ENCODE measurements at regions not wholly inside any gene's neighbourhood (a gene's known extent, or its start where the extent isn't known, plus 50 kb on each side); places are given as distances from the start of the nearest gene placed in this dataset.

DNA sequence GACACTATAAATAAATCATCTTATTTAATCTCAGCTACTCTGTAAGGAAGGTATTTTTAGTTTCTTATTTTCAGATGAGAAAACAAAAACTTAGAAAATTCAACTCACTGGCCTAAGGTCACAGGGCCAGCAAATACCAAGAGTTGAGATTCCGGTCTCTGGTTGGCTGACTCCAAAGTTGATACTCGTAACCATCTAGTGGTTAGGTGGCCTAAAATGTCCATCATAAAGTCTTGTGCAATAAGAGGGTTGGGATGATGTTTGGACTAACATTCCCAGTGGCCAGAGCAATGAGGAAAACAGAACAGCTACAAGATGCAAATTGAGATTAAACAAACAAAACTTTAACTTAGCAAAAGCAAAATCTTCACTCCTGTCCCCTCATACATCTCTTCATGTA lies 360.3 kb downstream of the FIGN start:
- H3K4me1 ChIP-seq (ENCODE audit: low read depth) = no peaks in the 10 kb centered on the region
- no peak overlapping the region for H3K4me3 ChIP-seq
- ATAC-seq = no peak
- H3K9me3 ChIP-seq = no peaks in the 10 kb centered on the region
- H3K36me3 ChIP-seq (ENCODE audit: low read depth) = no peaks in the 10 kb centered on the region
- no peak for DNase-seq
- intact Hi-C loops (cut with DNase I, micrococcal nuclease) = no loop called here
- TF ChIP-seq, protein P1, sequence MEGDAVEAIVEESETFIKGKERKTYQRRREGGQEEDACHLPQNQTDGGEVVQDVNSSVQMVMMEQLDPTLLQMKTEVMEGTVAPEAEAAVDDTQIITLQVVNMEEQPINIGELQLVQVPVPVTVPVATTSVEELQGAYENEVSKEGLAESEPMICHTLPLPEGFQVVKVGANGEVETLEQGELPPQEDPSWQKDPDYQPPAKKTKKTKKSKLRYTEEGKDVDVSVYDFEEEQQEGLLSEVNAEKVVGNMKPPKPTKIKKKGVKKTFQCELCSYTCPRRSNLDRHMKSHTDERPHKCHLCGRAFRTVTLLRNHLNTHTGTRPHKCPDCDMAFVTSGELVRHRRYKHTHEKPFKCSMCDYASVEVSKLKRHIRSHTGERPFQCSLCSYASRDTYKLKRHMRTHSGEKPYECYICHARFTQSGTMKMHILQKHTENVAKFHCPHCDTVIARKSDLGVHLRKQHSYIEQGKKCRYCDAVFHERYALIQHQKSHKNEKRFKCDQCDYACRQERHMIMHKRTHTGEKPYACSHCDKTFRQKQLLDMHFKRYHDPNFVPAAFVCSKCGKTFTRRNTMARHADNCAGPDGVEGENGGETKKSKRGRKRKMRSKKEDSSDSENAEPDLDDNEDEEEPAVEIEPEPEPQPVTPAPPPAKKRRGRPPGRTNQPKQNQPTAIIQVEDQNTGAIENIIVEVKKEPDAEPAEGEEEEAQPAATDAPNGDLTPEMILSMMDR (IDR thresholded peaks at IDR 0.05) = no peak

DNA sequence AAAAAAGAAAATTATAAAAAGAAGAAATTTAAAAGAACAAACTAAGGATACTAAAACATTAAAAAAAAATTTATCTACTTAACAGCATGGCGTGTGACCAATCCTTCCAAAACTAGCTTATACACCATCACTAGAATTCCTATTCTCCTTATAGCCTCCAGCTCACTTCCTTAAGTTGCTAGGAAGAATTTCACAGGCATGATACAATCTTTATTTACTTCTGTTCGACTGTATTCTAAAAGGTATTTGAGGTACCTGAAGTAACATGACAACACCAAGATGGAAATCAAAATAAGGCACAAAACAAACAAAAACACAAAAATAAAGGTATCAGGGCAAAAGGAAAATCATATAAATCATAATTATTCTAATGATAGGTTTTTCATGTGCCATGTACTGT lies 360.7 kb downstream of the FIGN start:
- TF ChIP-seq, protein P1 (IDR thresholded peaks at IDR 0.05) = no peak
- DNase-seq = no peak
- intact Hi-C loops (cut with DNase I, micrococcal nuclease) = no loop called here
- Histone ChIP-seq H3K9me3 (no peaks in the 10 kb centered on the region), H3K4me1 (ENCODE audit: low read depth) (no peaks in the 10 kb centered on the region), H3K36me3 (ENCODE audit: low read depth) (no peaks in the 10 kb centered on the region), H3K4me3 (no peak overlapping the region)
- no peak for ATAC-seq

DNA sequence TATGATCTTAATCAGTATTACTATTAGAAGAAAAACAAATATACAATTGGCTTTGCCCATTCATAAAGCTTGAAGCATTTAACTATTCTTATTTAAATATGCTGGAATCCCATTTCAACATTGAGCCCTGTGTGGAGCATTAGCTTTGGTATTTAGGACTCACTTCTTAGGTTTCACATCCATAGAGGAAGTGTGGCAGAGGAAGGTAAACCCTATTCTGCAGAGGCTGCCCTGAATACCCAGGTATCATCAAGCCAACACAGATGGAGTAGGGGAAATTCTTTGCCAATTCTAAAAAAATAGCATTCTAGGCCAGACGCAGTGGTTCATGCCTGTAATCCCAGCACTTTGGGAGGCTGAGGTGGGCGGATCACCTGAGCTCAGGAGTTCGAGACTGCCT lies 361.5 kb downstream of the FIGN start:
- H3K9me3 ChIP-seq = no peaks in the 10 kb centered on the region
- no peaks in the 10 kb centered on the region for H3K36me3 ChIP-seq (ENCODE audit: low read depth)
- no peaks in the 10 kb centered on the region for H3K4me1 ChIP-seq (ENCODE audit: low read depth)
- TF ChIP-seq, protein P1 (IDR thresholded peaks at IDR 0.05) = no peak
- DNase-seq = no peak
- intact Hi-C loops (cut with DNase I, micrococcal nuclease) = no loop called here
- ATAC-seq = no peak
- H3K4me3 ChIP-seq = no peak overlapping the region

DNA sequence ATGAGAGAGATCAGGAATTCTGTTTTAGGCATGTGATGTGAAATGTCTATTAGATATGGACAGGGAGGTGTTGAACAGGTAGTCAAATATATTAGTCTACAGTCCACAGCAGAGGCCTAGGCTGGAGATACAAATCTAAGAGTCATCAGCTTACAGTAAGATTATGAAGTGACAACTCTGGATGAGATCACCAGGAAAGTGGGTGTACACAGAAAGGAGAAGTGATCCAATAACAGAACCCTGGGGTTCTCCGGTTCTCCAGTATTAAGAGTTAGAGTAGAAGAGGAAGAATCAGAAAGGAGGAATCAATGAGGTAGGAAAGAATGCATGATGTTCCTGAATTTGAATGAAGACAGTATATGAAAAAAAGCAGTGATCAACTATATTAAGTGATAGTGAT lies 362.3 kb downstream of the FIGN start:
- no peak for ATAC-seq
- DNase-seq = no peak
- Histone ChIP-seq H3K36me3 (ENCODE audit: low read depth) (no peaks in the 10 kb centered on the region), H3K4me3 (no peak overlapping the region), H3K4me1 (ENCODE audit: low read depth) (no peaks in the 10 kb centered on the region), H3K9me3 (no peaks in the 10 kb centered on the region)
- intact Hi-C loops (cut with DNase I, micrococcal nuclease) = no loop called here
- TF ChIP-seq, protein P1 (IDR thresholded peaks at IDR 0.05) = no peak

DNA sequence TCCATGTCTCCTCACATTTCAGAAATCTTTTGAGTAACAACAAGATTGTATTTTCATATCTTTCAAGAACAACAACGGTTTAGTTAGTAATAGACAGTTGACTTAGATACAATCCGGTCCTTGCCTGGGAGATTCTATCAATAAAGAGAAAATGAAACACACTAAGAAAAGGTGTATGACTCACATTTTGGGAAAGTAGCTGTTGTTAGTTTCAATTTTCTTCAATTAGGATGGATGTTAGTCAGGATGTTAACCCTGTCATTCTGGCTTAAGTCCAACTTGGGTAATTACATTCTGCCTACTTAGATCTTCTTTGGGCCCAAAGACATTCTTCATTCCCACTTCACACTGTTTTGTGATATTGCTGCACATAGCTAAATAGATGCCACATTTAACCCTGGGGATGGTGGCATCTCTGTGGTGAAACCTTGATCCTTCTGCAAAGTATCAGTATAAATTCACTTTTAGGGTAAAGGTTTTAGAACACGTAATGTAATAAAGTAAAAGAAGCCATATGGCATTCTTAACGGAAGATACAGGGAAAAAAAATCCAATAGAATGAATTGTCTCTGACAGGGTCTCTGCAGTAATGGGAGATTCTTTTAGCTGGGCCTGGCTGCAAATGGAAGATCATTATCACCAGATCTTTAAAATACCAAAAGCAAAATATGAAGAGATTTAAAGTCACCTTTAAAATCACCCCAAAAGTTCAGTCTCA lies 365.5 kb downstream of the FIGN start:
- Histone ChIP-seq H3K36me3 (ENCODE audit: low read depth) (no peaks in the 10 kb centered on the region), H3K4me1 (ENCODE audit: low read depth) (no peaks in the 10 kb centered on the region), H3K4me3 (no peak overlapping the region), H3K9me3 (no peaks in the 10 kb centered on the region)
- TF ChIP-seq, protein P1 (IDR thresholded peaks at IDR 0.05) = no peak
- intact Hi-C loops (cut with DNase I, micrococcal nuclease) = no loop called here
- ATAC-seq (no peak), DNase-seq (no peak)

DNA sequence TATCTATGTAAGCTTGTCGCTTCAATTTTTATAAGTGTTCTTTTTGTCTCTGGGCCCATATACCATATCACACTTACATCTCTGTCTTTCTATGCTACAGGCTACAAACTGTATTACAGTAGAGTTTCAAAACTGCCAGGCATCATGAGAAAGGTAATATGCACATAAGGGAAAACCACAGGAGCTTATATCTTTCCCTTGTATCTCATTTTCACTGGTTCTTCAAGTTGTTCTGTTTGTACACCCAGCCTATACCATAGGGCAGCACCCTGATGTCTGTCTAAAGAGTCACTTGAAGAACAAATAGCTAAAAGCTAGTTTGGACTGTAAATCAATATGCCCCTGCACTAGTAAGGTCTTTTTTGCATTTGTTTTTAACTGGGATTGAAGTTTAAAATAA lies 366.7 kb downstream of the FIGN start:
- ATAC-seq (no peak), DNase-seq (no peak)
- intact Hi-C loops (cut with DNase I, micrococcal nuclease) = no loop called here
- H3K4me1 ChIP-seq (ENCODE audit: low read depth) = no peaks in the 10 kb centered on the region
- H3K9me3 ChIP-seq = no peaks in the 10 kb centered on the region
- no peak overlapping the region for H3K4me3 ChIP-seq
- TF ChIP-seq, protein P1 (IDR thresholded peaks at IDR 0.05) = no peak
- no peaks in the 10 kb centered on the region for H3K36me3 ChIP-seq (ENCODE audit: low read depth)

Data from mucosa of descending colon (tissue), 3 donors.